ENCODE measurements at regions not wholly inside any gene's neighbourhood (a gene's known extent, or its start where the extent isn't known, plus 50 kb on each side); places are given as distances from the start of the nearest gene placed in this dataset.
"Not testable (repeated sequence)": the region's sequence is repeated elsewhere in the genome, so short reads cannot be mapped to it uniquely, and the experiment has no call there.

GRCh38 chr9:64813072-64813471 lies 471.9 kb downstream of the FOXD4L5 start:
- ATAC-seq (replicated peaks); H3K36me3 Mint-ChIP-seq; H3K27ac Mint-ChIP-seq; H3K4me1 Mint-ChIP-seq; H3K9me3 Mint-ChIP-seq; DNase-seq; H3K27me3 Mint-ChIP-seq; H3K4me3 Mint-ChIP-seq: not testable (repeated sequence)

- not testable (repeated sequence) for H3K27ac Mint-ChIP-seq; H3K4me3 Mint-ChIP-seq; H3K36me3 Mint-ChIP-seq; ATAC-seq (replicated peaks); DNase-seq; H3K4me1 Mint-ChIP-seq; H3K9me3 Mint-ChIP-seq; H3K27me3 Mint-ChIP-seq
Measured at GRCh38 chr9:64778667-64779066, 506.3 kb downstream of the FOXD4L5 start.

- not testable (repeated sequence) for ATAC-seq (replicated peaks); H3K9me3 Mint-ChIP-seq; H3K27me3 Mint-ChIP-seq; H3K27ac Mint-ChIP-seq; H3K4me3 Mint-ChIP-seq; H3K36me3 Mint-ChIP-seq; DNase-seq; H3K4me1 Mint-ChIP-seq
Measured at GRCh38 chr9:64776269-64776668, 508.7 kb downstream of the FOXD4L5 start.

GRCh38 chr9:64774813-64775793 lies 509.9 kb downstream of the FOXD4L5 start:
- H3K9me3 Mint-ChIP-seq; H3K27ac Mint-ChIP-seq; H3K4me1 Mint-ChIP-seq; ATAC-seq (replicated peaks); H3K27me3 Mint-ChIP-seq; H3K4me3 Mint-ChIP-seq; DNase-seq; H3K36me3 Mint-ChIP-seq: not testable (repeated sequence)

GRCh38 chr9:64774004-64774812 lies 510.8 kb downstream of the FOXD4L5 start:
- H3K4me3 Mint-ChIP-seq; H3K4me1 Mint-ChIP-seq; H3K27me3 Mint-ChIP-seq; DNase-seq; H3K9me3 Mint-ChIP-seq; ATAC-seq (replicated peaks); H3K36me3 Mint-ChIP-seq; H3K27ac Mint-ChIP-seq: not testable (repeated sequence)

- Mint-ChIP-seq H3K4me1 (peaks cover 0 to 5% of the 10 kb centered on the region in 2 donors), H3K36me3 (no peaks in the 10 kb centered on the region), H3K4me3 (peak overlapping the region in 1 of 2 donors; percentile 22), H3K27ac (no peak overlapping the region), H3K9me3 (no peaks in the 10 kb centered on the region), H3K27me3 (peaks cover 0 to 6% of the 10 kb centered on the region in 2 donors)
- DNase-seq (no peak), ATAC-seq (replicated peaks) (no peak)
Measured at GRCh38 chr9:64773491-64773931, 511.5 kb downstream of the FOXD4L5 start.

- H3K4me3 Mint-ChIP-seq, H3K9me3 Mint-ChIP-seq: not testable (repeated sequence)
Measured at GRCh38 chr9:64772751-64773331, 512.2 kb downstream of the FOXD4L5 start.

GRCh38 chr9:64772123-64772736 lies 512.8 kb downstream of the FOXD4L5 start:
- not testable (repeated sequence) for DNase-seq

More at GRCh38 chr9:64772751-64773331, 512.2 kb downstream of the FOXD4L5 start:
- H3K4me1 Mint-ChIP-seq; DNase-seq; ATAC-seq (replicated peaks); H3K27me3 Mint-ChIP-seq; H3K36me3 Mint-ChIP-seq; H3K27ac Mint-ChIP-seq: not testable (repeated sequence)

More at GRCh38 chr9:64772123-64772736, 512.8 kb downstream of the FOXD4L5 start:
- H3K27ac Mint-ChIP-seq; H3K27me3 Mint-ChIP-seq; ATAC-seq (replicated peaks); H3K9me3 Mint-ChIP-seq; H3K4me3 Mint-ChIP-seq; H3K4me1 Mint-ChIP-seq; H3K36me3 Mint-ChIP-seq: not testable (repeated sequence)
